ENCODE measurements at regions not wholly inside any gene's neighbourhood (a gene's known extent, or its start where the extent isn't known, plus 50 kb on each side); places are given as distances from the start of the nearest gene placed in this dataset.
A peak's percentile ranks its signal among the peaks of the same experiment; 100 is the strongest.

- peaks cover 0 to 10% of the 10 kb centered on the region in 2 donors for H3K4me1 ChIP-seq (ENCODE audit: control insufficient read depth in 1 of 2, insufficient read depth in 2 of 2, low read length in 2 of 2)
- peak overlapping the region; percentile 70 to 81 for H3K4me3 ChIP-seq (ENCODE audit: low read depth in 1 of 2, low read length in 2 of 2)
- no peaks in the 10 kb centered on the region for H3K27me3 ChIP-seq (ENCODE audit: low read depth, low read length)
- H3K36me3 ChIP-seq (ENCODE audit: control insufficient read depth in 1 of 2, insufficient read depth in 2 of 2, low read length in 2 of 2) = peaks cover 0 to 1% of the 10 kb centered on the region in 2 donors
- no peak overlapping the region for H3K27ac ChIP-seq (ENCODE audit: low read length)
- H3K9me3 ChIP-seq (ENCODE audit: control insufficient read depth in 1 of 2, low read length in 2 of 2) = no peaks in the 10 kb centered on the region
Observed at GRCh38 chr7:66413379-66414114, 208.4 kb downstream of the TPST1 start.

GRCh38 chr7:66415659-66416265 lies 210.6 kb downstream of the TPST1 start:
- H3K27ac ChIP-seq (ENCODE audit: low read length) = no peak overlapping the region
- H3K4me1 ChIP-seq (ENCODE audit: control insufficient read depth in 1 of 2, insufficient read depth in 2 of 2, low read length in 2 of 2) = peaks cover 0 to 10% of the 10 kb centered on the region in 2 donors
- no peaks in the 10 kb centered on the region for H3K36me3 ChIP-seq (ENCODE audit: control insufficient read depth in 1 of 2, insufficient read depth in 2 of 2, low read length in 2 of 2)
- H3K4me3 ChIP-seq (ENCODE audit: low read depth in 1 of 2, low read length in 2 of 2) = no peak overlapping the region
- H3K9me3 ChIP-seq (ENCODE audit: control insufficient read depth in 1 of 2, low read length in 2 of 2) = no peaks in the 10 kb centered on the region
- no peaks in the 10 kb centered on the region for H3K27me3 ChIP-seq (ENCODE audit: low read depth, low read length)

GRCh38 chr7:66418537-66418936 lies 210.1 kb upstream of the KCTD7 start:
- H3K4me1 ChIP-seq (ENCODE audit: control insufficient read depth in 1 of 2, insufficient read depth in 2 of 2, low read length in 2 of 2) = peaks cover 0 to 6% of the 10 kb centered on the region in 2 donors
- H3K9me3 ChIP-seq (ENCODE audit: control insufficient read depth in 1 of 2, low read length in 2 of 2) = no peaks in the 10 kb centered on the region
- no peaks in the 10 kb centered on the region for H3K27me3 ChIP-seq (ENCODE audit: low read depth, low read length)
- no peak overlapping the region for H3K4me3 ChIP-seq (ENCODE audit: low read depth in 1 of 2, low read length in 2 of 2)
- peaks cover 0 to 4% of the 10 kb centered on the region in 2 donors for H3K36me3 ChIP-seq (ENCODE audit: control insufficient read depth in 1 of 2, insufficient read depth in 2 of 2, low read length in 2 of 2)
- no peak overlapping the region for H3K27ac ChIP-seq (ENCODE audit: low read length)

- Histone ChIP-seq H3K4me1 (ENCODE audit: control insufficient read depth in 1 of 2, insufficient read depth in 2 of 2, low read length in 2 of 2) (no peaks in the 10 kb centered on the region), H3K27me3 (ENCODE audit: low read depth, low read length) (no peaks in the 10 kb centered on the region), H3K9me3 (ENCODE audit: control insufficient read depth in 1 of 2, low read length in 2 of 2) (no peaks in the 10 kb centered on the region), H3K36me3 (ENCODE audit: control insufficient read depth in 1 of 2, insufficient read depth in 2 of 2, low read length in 2 of 2) (peaks cover 0 to 6% of the 10 kb centered on the region in 2 donors), H3K4me3 (ENCODE audit: low read depth in 1 of 2, low read length in 2 of 2) (no peak overlapping the region), H3K27ac (ENCODE audit: low read length) (no peak overlapping the region)
Observed at GRCh38 chr7:66419210-66419609, 209.5 kb upstream of the KCTD7 start.

- Histone ChIP-seq H3K36me3 (ENCODE audit: control insufficient read depth in 1 of 2, insufficient read depth in 2 of 2, low read length in 2 of 2) (peaks cover 0 to 13% of the 10 kb centered on the region in 2 donors), H3K4me3 (ENCODE audit: low read depth in 1 of 2, low read length in 2 of 2) (no peak overlapping the region), H3K27me3 (ENCODE audit: low read depth, low read length) (no peaks in the 10 kb centered on the region), H3K9me3 (ENCODE audit: control insufficient read depth in 1 of 2, low read length in 2 of 2) (no peaks in the 10 kb centered on the region), H3K27ac (ENCODE audit: low read length) (no peak overlapping the region), H3K4me1 (ENCODE audit: control insufficient read depth in 1 of 2, insufficient read depth in 2 of 2, low read length in 2 of 2) (no peaks in the 10 kb centered on the region)
Observed at GRCh38 chr7:66421830-66422475, 206.7 kb upstream of the KCTD7 start.

GRCh38 chr7:66423729-66424128 lies 205.0 kb upstream of the KCTD7 start:
- no peak overlapping the region for H3K4me3 ChIP-seq (ENCODE audit: low read depth in 1 of 2, low read length in 2 of 2)
- no peaks in the 10 kb centered on the region for H3K27me3 ChIP-seq (ENCODE audit: low read depth, low read length)
- no peaks in the 10 kb centered on the region for H3K9me3 ChIP-seq (ENCODE audit: control insufficient read depth in 1 of 2, low read length in 2 of 2)
- no peaks in the 10 kb centered on the region for H3K4me1 ChIP-seq (ENCODE audit: control insufficient read depth in 1 of 2, insufficient read depth in 2 of 2, low read length in 2 of 2)
- H3K36me3 ChIP-seq (ENCODE audit: control insufficient read depth in 1 of 2, insufficient read depth in 2 of 2, low read length in 2 of 2) = peaks cover 0 to 13% of the 10 kb centered on the region in 2 donors
- no peak overlapping the region for H3K27ac ChIP-seq (ENCODE audit: low read length)

- no peaks in the 10 kb centered on the region for H3K9me3 ChIP-seq (ENCODE audit: control insufficient read depth in 1 of 2, low read length in 2 of 2)
- H3K27ac ChIP-seq (ENCODE audit: low read length) = no peak overlapping the region
- H3K4me1 ChIP-seq (ENCODE audit: control insufficient read depth in 1 of 2, insufficient read depth in 2 of 2, low read length in 2 of 2) = no peaks in the 10 kb centered on the region
- H3K4me3 ChIP-seq (ENCODE audit: low read depth in 1 of 2, low read length in 2 of 2) = no peak overlapping the region
- peaks cover 0 to 13% of the 10 kb centered on the region in 2 donors for H3K36me3 ChIP-seq (ENCODE audit: control insufficient read depth in 1 of 2, insufficient read depth in 2 of 2, low read length in 2 of 2)
- no peaks in the 10 kb centered on the region for H3K27me3 ChIP-seq (ENCODE audit: low read depth, low read length)
Observed at GRCh38 chr7:66426332-66426731, 202.3 kb upstream of the KCTD7 start.

GRCh38 chr7:66426996-66427395 lies 201.7 kb upstream of the KCTD7 start:
- Histone ChIP-seq H3K9me3 (ENCODE audit: control insufficient read depth in 1 of 2, low read length in 2 of 2) (no peaks in the 10 kb centered on the region), H3K4me3 (ENCODE audit: low read depth in 1 of 2, low read length in 2 of 2) (no peak overlapping the region), H3K4me1 (ENCODE audit: control insufficient read depth in 1 of 2, insufficient read depth in 2 of 2, low read length in 2 of 2) (no peaks in the 10 kb centered on the region), H3K27ac (ENCODE audit: low read length) (no peak overlapping the region), H3K36me3 (ENCODE audit: control insufficient read depth in 1 of 2, insufficient read depth in 2 of 2, low read length in 2 of 2) (peaks cover 0 to 13% of the 10 kb centered on the region in 2 donors), H3K27me3 (ENCODE audit: low read depth, low read length) (no peaks in the 10 kb centered on the region)

GRCh38 chr7:66427956-66428355 lies 200.7 kb upstream of the KCTD7 start:
- Histone ChIP-seq H3K27ac (ENCODE audit: low read length) (no peak overlapping the region), H3K4me1 (ENCODE audit: control insufficient read depth in 1 of 2, insufficient read depth in 2 of 2, low read length in 2 of 2) (no peaks in the 10 kb centered on the region)

GRCh38 chr7:66429498-66430163 lies 199.1 kb upstream of the KCTD7 start:
- Histone ChIP-seq H3K27me3 (ENCODE audit: low read depth, low read length) (no peaks in the 10 kb centered on the region), H3K36me3 (ENCODE audit: control insufficient read depth in 1 of 2, insufficient read depth in 2 of 2, low read length in 2 of 2) (peaks cover 0 to 7% of the 10 kb centered on the region in 2 donors), H3K27ac (ENCODE audit: low read length) (no peak overlapping the region), H3K4me3 (ENCODE audit: low read depth in 1 of 2, low read length in 2 of 2) (no peak overlapping the region), H3K9me3 (ENCODE audit: control insufficient read depth in 1 of 2, low read length in 2 of 2) (no peaks in the 10 kb centered on the region), H3K4me1 (ENCODE audit: control insufficient read depth in 1 of 2, insufficient read depth in 2 of 2, low read length in 2 of 2) (no peaks in the 10 kb centered on the region)

More at GRCh38 chr7:66427956-66428355, 200.7 kb upstream of the KCTD7 start:
- H3K36me3 ChIP-seq (ENCODE audit: control insufficient read depth in 1 of 2, insufficient read depth in 2 of 2, low read length in 2 of 2) = peaks cover 0 to 13% of the 10 kb centered on the region in 2 donors
- H3K9me3 ChIP-seq (ENCODE audit: control insufficient read depth in 1 of 2, low read length in 2 of 2) = no peaks in the 10 kb centered on the region
- H3K27me3 ChIP-seq (ENCODE audit: low read depth, low read length) = no peaks in the 10 kb centered on the region
- no peak overlapping the region for H3K4me3 ChIP-seq (ENCODE audit: low read depth in 1 of 2, low read length in 2 of 2)

- no peaks in the 10 kb centered on the region for H3K9me3 ChIP-seq (ENCODE audit: control insufficient read depth in 1 of 2, low read length in 2 of 2)
Observed at GRCh38 chr7:66430164-66430545, 198.5 kb upstream of the KCTD7 start.

More at GRCh38 chr7:66430164-66430545, 198.5 kb upstream of the KCTD7 start:
- H3K27ac ChIP-seq (ENCODE audit: low read length) = no peak overlapping the region
- H3K36me3 ChIP-seq (ENCODE audit: control insufficient read depth in 1 of 2, insufficient read depth in 2 of 2, low read length in 2 of 2) = peaks cover 0 to 7% of the 10 kb centered on the region in 2 donors
- no peak overlapping the region for H3K4me3 ChIP-seq (ENCODE audit: low read depth in 1 of 2, low read length in 2 of 2)
- no peaks in the 10 kb centered on the region for H3K27me3 ChIP-seq (ENCODE audit: low read depth, low read length)
- no peaks in the 10 kb centered on the region for H3K4me1 ChIP-seq (ENCODE audit: control insufficient read depth in 1 of 2, insufficient read depth in 2 of 2, low read length in 2 of 2)

Data from muscle layer of duodenum (tissue), 2 donors.